ENCODE measurements at regions not wholly inside any gene's neighbourhood (a gene's known extent, or its start where the extent isn't known, plus 50 kb on each side); places are given as distances from the start of the nearest gene placed in this dataset.

GRCh38 chr9:119955276-119955675 lies 586.0 kb upstream of the BRINP1 start:
- intact Hi-C loops (cut with micrococcal nuclease), result no loop called here
- DNase-seq (ENCODE audit: unreplicated experiment), result no peak
- ChIA-PET CTCF (interaction anchor here (2.7 kb wide), 1 partner anchor 14 kb away, joined by 10 read pairs; no protein-coding TSS in a partner anchor), POLR2A (no interaction called here)
- no TSS peak for BruUV-seq (replicated peaks)
- H3K9me3 Mint-ChIP-seq (ENCODE audit: unreplicated experiment), result no peaks in the 10 kb centered on the region
- H3K4me1 Mint-ChIP-seq (ENCODE audit: insufficient read depth, unreplicated experiment), result no peaks in the 10 kb centered on the region
- no peaks in the 10 kb centered on the region for H3K36me3 Mint-ChIP-seq (ENCODE audit: insufficient read depth, unreplicated experiment)
- H3K4me3 Mint-ChIP-seq (ENCODE audit: unreplicated experiment), result no peak overlapping the region
- no peak overlapping the region for H3K27ac Mint-ChIP-seq (ENCODE audit: low read depth, unreplicated experiment)
- peaks cover 4% of the 10 kb centered on the region for H3K27me3 Mint-ChIP-seq (ENCODE audit: insufficient read depth, unreplicated experiment)
- TF ChIP-seq, protein P1, sequence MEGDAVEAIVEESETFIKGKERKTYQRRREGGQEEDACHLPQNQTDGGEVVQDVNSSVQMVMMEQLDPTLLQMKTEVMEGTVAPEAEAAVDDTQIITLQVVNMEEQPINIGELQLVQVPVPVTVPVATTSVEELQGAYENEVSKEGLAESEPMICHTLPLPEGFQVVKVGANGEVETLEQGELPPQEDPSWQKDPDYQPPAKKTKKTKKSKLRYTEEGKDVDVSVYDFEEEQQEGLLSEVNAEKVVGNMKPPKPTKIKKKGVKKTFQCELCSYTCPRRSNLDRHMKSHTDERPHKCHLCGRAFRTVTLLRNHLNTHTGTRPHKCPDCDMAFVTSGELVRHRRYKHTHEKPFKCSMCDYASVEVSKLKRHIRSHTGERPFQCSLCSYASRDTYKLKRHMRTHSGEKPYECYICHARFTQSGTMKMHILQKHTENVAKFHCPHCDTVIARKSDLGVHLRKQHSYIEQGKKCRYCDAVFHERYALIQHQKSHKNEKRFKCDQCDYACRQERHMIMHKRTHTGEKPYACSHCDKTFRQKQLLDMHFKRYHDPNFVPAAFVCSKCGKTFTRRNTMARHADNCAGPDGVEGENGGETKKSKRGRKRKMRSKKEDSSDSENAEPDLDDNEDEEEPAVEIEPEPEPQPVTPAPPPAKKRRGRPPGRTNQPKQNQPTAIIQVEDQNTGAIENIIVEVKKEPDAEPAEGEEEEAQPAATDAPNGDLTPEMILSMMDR (IDR thresholded peaks at IDR 0.05; ENCODE audit: unreplicated experiment), result no peak

GRCh38 chr9:119951591-119951990 lies 582.4 kb upstream of the BRINP1 start:
- TF ChIP-seq, protein P1 (IDR thresholded peaks at IDR 0.05; ENCODE audit: unreplicated experiment), result no peak
- no TSS peak for BruUV-seq (replicated peaks)
- Mint-ChIP-seq H3K27ac (ENCODE audit: low read depth, unreplicated experiment) (no peak overlapping the region), H3K4me1 (ENCODE audit: insufficient read depth, unreplicated experiment) (no peaks in the 10 kb centered on the region), H3K36me3 (ENCODE audit: insufficient read depth, unreplicated experiment) (no peaks in the 10 kb centered on the region), H3K9me3 (ENCODE audit: unreplicated experiment) (no peaks in the 10 kb centered on the region), H3K4me3 (ENCODE audit: unreplicated experiment) (no peak overlapping the region), H3K27me3 (ENCODE audit: insufficient read depth, unreplicated experiment) (peaks cover 19% of the 10 kb centered on the region)
- no peak for DNase-seq (ENCODE audit: unreplicated experiment)
- intact Hi-C loops (cut with micrococcal nuclease), result no loop called here
- CTCF ChIA-PET, result interaction anchor here (0.5 kb wide), 1 partner anchor 8 kb away, joined by 3 read pairs; no protein-coding TSS in a partner anchor
- POLR2A ChIA-PET, result no interaction called here

- Mint-ChIP-seq H3K27ac (ENCODE audit: low read depth, unreplicated experiment) (no peak overlapping the region), H3K36me3 (ENCODE audit: insufficient read depth, unreplicated experiment) (no peaks in the 10 kb centered on the region), H3K4me1 (ENCODE audit: insufficient read depth, unreplicated experiment) (no peaks in the 10 kb centered on the region), H3K9me3 (ENCODE audit: unreplicated experiment) (no peaks in the 10 kb centered on the region), H3K4me3 (ENCODE audit: unreplicated experiment) (no peak overlapping the region), H3K27me3 (ENCODE audit: insufficient read depth, unreplicated experiment) (peaks cover 19% of the 10 kb centered on the region)
- no peak for DNase-seq (ENCODE audit: unreplicated experiment)
- no TSS peak for BruUV-seq (replicated peaks)
- POLR2A ChIA-PET, result no interaction called here
- TF ChIP-seq, protein P1 (IDR thresholded peaks at IDR 0.05; ENCODE audit: unreplicated experiment), result no peak
- CTCF ChIA-PET, result interaction anchor here (0.5 kb wide), 1 partner anchor 8 kb away, joined by 3 read pairs; no protein-coding TSS in a partner anchor
- intact Hi-C loops (cut with micrococcal nuclease), result no loop called here
These were observed 581.9 kb upstream of the BRINP1 start for GRCh38 chr9:119951090-119951489.

DNA sequence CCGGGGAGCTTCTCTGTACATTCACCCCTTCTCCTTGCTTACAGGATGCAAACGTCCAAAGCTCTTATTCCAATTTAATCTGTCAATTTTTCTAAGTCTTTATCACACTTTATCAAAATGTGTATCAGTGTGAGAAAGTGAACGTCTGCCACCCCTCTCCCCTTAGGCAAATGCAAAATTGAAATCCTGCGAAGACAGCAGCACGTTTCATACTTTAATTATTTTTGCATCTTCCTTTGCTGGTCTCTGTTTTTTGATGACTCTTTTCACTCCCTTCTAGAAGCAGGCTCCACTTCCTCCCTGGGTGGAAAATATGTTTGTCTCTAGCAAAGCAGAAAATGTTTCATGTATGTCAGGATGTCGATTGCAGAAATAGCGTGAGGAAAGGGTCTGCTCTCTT lies 576.5 kb upstream of the BRINP1 start:
- Mint-ChIP-seq H3K4me1 (ENCODE audit: insufficient read depth, unreplicated experiment) (no peaks in the 10 kb centered on the region), H3K4me3 (ENCODE audit: unreplicated experiment) (no peak overlapping the region), H3K36me3 (ENCODE audit: insufficient read depth, unreplicated experiment) (no peaks in the 10 kb centered on the region), H3K27ac (ENCODE audit: low read depth, unreplicated experiment) (no peak overlapping the region), H3K27me3 (ENCODE audit: insufficient read depth, unreplicated experiment) (peaks cover 19% of the 10 kb centered on the region), H3K9me3 (ENCODE audit: unreplicated experiment) (no peaks in the 10 kb centered on the region)
- BruUV-seq (replicated peaks), result no TSS peak
- POLR2A ChIA-PET, result no interaction called here
- CTCF ChIA-PET, result no interaction called here
- no peak for DNase-seq (ENCODE audit: unreplicated experiment)
- TF ChIP-seq, protein P1 (IDR thresholded peaks at IDR 0.05; ENCODE audit: unreplicated experiment), result no peak
- intact Hi-C loops (cut with micrococcal nuclease), result no loop called here

Data from MCF 10A (cell line).